ENCODE measurements at regions not wholly inside any gene's neighbourhood (a gene's known extent, or its start where the extent isn't known, plus 50 kb on each side); places are given as distances from the start of the nearest gene placed in this dataset.
A peak's percentile ranks its signal among the peaks of the same experiment; 100 is the strongest.
"Not testable (repeated sequence)": the region's sequence is repeated elsewhere in the genome, so short reads cannot be mapped to it uniquely, and the experiment has no call there.

GRCh38 chr3:176872771-176873209, 324.5 kb downstream of the TBL1XR1 start:
- DNase-seq (ENCODE audit: low read depth in 2 of 2), result peak; percentile 48 to 62

GRCh38 chr3:176870451-176870850, 326.8 kb downstream of the TBL1XR1 start:
- no peak for DNase-seq (ENCODE audit: low read depth in 2 of 2)

GRCh38 chr3:176867681-176868663, 329.3 kb downstream of the TBL1XR1 start:
- no peak for DNase-seq (ENCODE audit: low read depth in 2 of 2)

- DNase-seq (ENCODE audit: low read depth in 2 of 2), result no peak
Measured at GRCh38 chr3:176861137-176861536, 336.1 kb downstream of the TBL1XR1 start.

- no peak for DNase-seq (ENCODE audit: low read depth in 2 of 2)
Measured at GRCh38 chr3:176856721-176857120, 340.6 kb downstream of the TBL1XR1 start.

GRCh38 chr3:176855901-176856486, 341.3 kb downstream of the TBL1XR1 start:
- DNase-seq (ENCODE audit: low read depth in 2 of 2), result no peak

- no peak for DNase-seq (ENCODE audit: low read depth in 2 of 2)
Measured at GRCh38 chr3:176855213-176855612, 342.1 kb downstream of the TBL1XR1 start.

GRCh38 chr3:176850498-176850897, 346.8 kb downstream of the TBL1XR1 start:
- no peak for DNase-seq (ENCODE audit: low read depth in 2 of 2)

- no peak for DNase-seq (ENCODE audit: low read depth in 2 of 2)
Measured at GRCh38 chr3:176848431-176849214, 348.7 kb downstream of the TBL1XR1 start.

GRCh38 chr3:176842914-176843313, 354.4 kb downstream of the TBL1XR1 start:
- DNase-seq (ENCODE audit: low read depth in 2 of 2), result no peak

GRCh38 chr3:176840641-176841286, 356.5 kb downstream of the TBL1XR1 start:
- no peak for DNase-seq (ENCODE audit: low read depth in 2 of 2)

- DNase-seq (ENCODE audit: low read depth in 2 of 2), result no peak
Measured at GRCh38 chr3:176839901-176840300, 357.4 kb downstream of the TBL1XR1 start.

GRCh38 chr3:176839466-176839865, 357.8 kb downstream of the TBL1XR1 start:
- DNase-seq (ENCODE audit: low read depth in 2 of 2), result no peak

- not testable (repeated sequence) for DNase-seq (ENCODE audit: low read depth in 2 of 2)
Measured at GRCh38 chr3:176827244-176827643, 370.0 kb downstream of the TBL1XR1 start.

GRCh38 chr3:176824811-176825210, 372.5 kb downstream of the TBL1XR1 start:
- DNase-seq (ENCODE audit: low read depth in 2 of 2), result no peak

GRCh38 chr3:176820764-176821163, 376.5 kb downstream of the TBL1XR1 start:
- no peak for DNase-seq (ENCODE audit: low read depth in 2 of 2)

GRCh38 chr3:176816937-176817336, 380.3 kb downstream of the TBL1XR1 start:
- no peak for DNase-seq (ENCODE audit: low read depth in 2 of 2)

GRCh38 chr3:176814285-176814684, 383.0 kb downstream of the TBL1XR1 start:
- DNase-seq (ENCODE audit: low read depth in 2 of 2), result peak in 1 of 2 donors; percentile 43

- no peak for DNase-seq (ENCODE audit: low read depth in 2 of 2)
Measured at GRCh38 chr3:176807938-176808337, 389.3 kb downstream of the TBL1XR1 start.

- DNase-seq (ENCODE audit: low read depth in 2 of 2), result no peak
Measured at GRCh38 chr3:176799675-176800074, 397.6 kb downstream of the TBL1XR1 start.

GRCh38 chr3:176798680-176799079, 398.6 kb downstream of the TBL1XR1 start:
- DNase-seq (ENCODE audit: low read depth in 2 of 2), result no peak

Measured in dermis microvascular lymphatic vessel endothelial cell (primary cell).